ENCODE measurements at regions not wholly inside any gene's neighbourhood (a gene's known extent, or its start where the extent isn't known, plus 50 kb on each side); places are given as distances from the start of the nearest gene placed in this dataset.

GRCh38 chr6:84554074-84554473 is 210.3 kb downstream of the TBX18 start:
- Histone ChIP-seq H3K4me3 (ENCODE audit: low read length) (no peak overlapping the region), H3K27ac (ENCODE audit: low read depth, low read length) (no peak overlapping the region), H3K9me3 (ENCODE audit: control insufficient read depth, low read length) (no peaks in the 10 kb centered on the region), H3K4me1 (ENCODE audit: control insufficient read depth, insufficient read depth, low read length) (no peaks in the 10 kb centered on the region), H3K27me3 (ENCODE audit: control insufficient read depth, insufficient read depth, low read length, poor library complexity, severe bottlenecking) (no peaks in the 10 kb centered on the region), H3K9ac (ENCODE audit: extremely low read depth, low read length, poor library complexity, severe bottlenecking) (no peak overlapping the region), H3K36me3 (ENCODE audit: control insufficient read depth, insufficient read depth, low read length) (no peaks in the 10 kb centered on the region)
- Mint-ChIP-seq H3K27ac (no peak overlapping the region), H3K4me1 (no peaks in the 10 kb centered on the region), H3K36me3 (ENCODE audit: low read depth) (peaks cover 2% of the 10 kb centered on the region), H3K9me3 (peaks cover 7% of the 10 kb centered on the region), H3K27me3 (ENCODE audit: insufficient read depth) (no peaks in the 10 kb centered on the region), H3K4me3 (no peak overlapping the region)
- no peak for TF ChIP-seq CTCF (conservative IDR thresholded peaks at IDR 0.05)
- DNase-seq: no peak

- no peak overlapping the region for H3K27ac ChIP-seq (ENCODE audit: low read depth, low read length)
- H3K27ac Mint-ChIP-seq: no peak overlapping the region
- H3K9ac ChIP-seq (ENCODE audit: extremely low read depth, low read length, poor library complexity, severe bottlenecking): no peak overlapping the region
- H3K36me3 ChIP-seq (ENCODE audit: control insufficient read depth, insufficient read depth, low read length): no peaks in the 10 kb centered on the region
- no peak overlapping the region for H3K4me3 Mint-ChIP-seq
- H3K9me3 ChIP-seq (ENCODE audit: control insufficient read depth, low read length): no peaks in the 10 kb centered on the region
- DNase-seq: no peak
- H3K27me3 ChIP-seq (ENCODE audit: control insufficient read depth, insufficient read depth, low read length, poor library complexity, severe bottlenecking): no peaks in the 10 kb centered on the region
- no peaks in the 10 kb centered on the region for H3K27me3 Mint-ChIP-seq (ENCODE audit: insufficient read depth)
- no peak overlapping the region for H3K4me3 ChIP-seq (ENCODE audit: low read length)
- 83 to 100% methylated on average over 1 of the region's 1 CpG for WGBS, 2 experiments (ENCODE audit: insufficient coverage in 1 of 2, insufficient read length in 1 of 2)
- H3K36me3 Mint-ChIP-seq (ENCODE audit: low read depth): no peaks in the 10 kb centered on the region
- H3K9me3 Mint-ChIP-seq: peaks cover 7% of the 10 kb centered on the region
- TF ChIP-seq CTCF (conservative IDR thresholded peaks at IDR 0.05): no peak
- H3K4me1 ChIP-seq (ENCODE audit: control insufficient read depth, insufficient read depth, low read length): no peaks in the 10 kb centered on the region
- no peaks in the 10 kb centered on the region for H3K4me1 Mint-ChIP-seq
Measured at GRCh38 chr6:84553527-84553926, 210.9 kb downstream of the TBX18 start.

- Mint-ChIP-seq H3K4me1 (peaks cover 8% of the 10 kb centered on the region), H3K4me3 (no peak overlapping the region), H3K27ac (no peak overlapping the region), H3K36me3 (ENCODE audit: low read depth) (no peaks in the 10 kb centered on the region), H3K27me3 (ENCODE audit: insufficient read depth) (no peaks in the 10 kb centered on the region), H3K9me3 (peaks cover 7% of the 10 kb centered on the region)
- no peak for DNase-seq
- H3K27ac ChIP-seq (ENCODE audit: low read depth, low read length): no peak overlapping the region
- H3K27me3 ChIP-seq (ENCODE audit: control insufficient read depth, insufficient read depth, low read length, poor library complexity, severe bottlenecking): no peaks in the 10 kb centered on the region
- no peak for TF ChIP-seq CTCF (conservative IDR thresholded peaks at IDR 0.05)
- 80 to 93% methylated on average over 1 of the region's 6 CpGs for WGBS, 2 experiments (ENCODE audit: insufficient coverage in 1 of 2, insufficient read length in 1 of 2)
- no peak overlapping the region for H3K4me3 ChIP-seq (ENCODE audit: low read length)
- no peaks in the 10 kb centered on the region for H3K9me3 ChIP-seq (ENCODE audit: control insufficient read depth, low read length)
- no peaks in the 10 kb centered on the region for H3K36me3 ChIP-seq (ENCODE audit: control insufficient read depth, insufficient read depth, low read length)
- H3K4me1 ChIP-seq (ENCODE audit: control insufficient read depth, insufficient read depth, low read length): no peaks in the 10 kb centered on the region
- no peak overlapping the region for H3K9ac ChIP-seq (ENCODE audit: extremely low read depth, low read length, poor library complexity, severe bottlenecking)
Measured at GRCh38 chr6:84551797-84552196, 212.6 kb downstream of the TBX18 start.
